ENCODE measurements at regions not wholly inside any gene's neighbourhood (a gene's known extent, or its start where the extent isn't known, plus 50 kb on each side); places are given as distances from the start of the nearest gene placed in this dataset.

- no peak overlapping the region for H4K8ac ChIP-seq (ENCODE audit: low read depth in 2 of 2, low read length in 2 of 2)
- H3K79me1 ChIP-seq (ENCODE audit: low read depth in 1 of 2, low read length in 2 of 2): no peaks in the 10 kb centered on the region
- no CpG with 5 or more reads among the region's 2 CpGs for WGBS, 2 experiments (ENCODE audit: extremely low coverage in 2 of 2, insufficient read length in 1 of 2)
- TF ChIP-seq FOS (IDR thresholded peaks at IDR 0.05; ENCODE audit: low read depth, low read length): no peak
- no peak for TF ChIP-seq MAFK (IDR thresholded peaks at IDR 0.05; ENCODE audit: low read depth, low read length)
- TF ChIP-seq CEBPB (IDR thresholded peaks at IDR 0.05; ENCODE audit: low read depth, low read length): no peak
- TF ChIP-seq BHLHE40 (IDR thresholded peaks at IDR 0.05; ENCODE audit: low read depth, low read length): no peak
- TF ChIP-seq MAZ (IDR thresholded peaks at IDR 0.05; ENCODE audit: borderline replicate concordance, low read depth, low read length): no peak
- no peak for TF ChIP-seq SMC3 (IDR thresholded peaks at IDR 0.05; ENCODE audit: low read depth, low read length)
- no peak for TF ChIP-seq POLR2A (IDR thresholded peaks at IDR 0.05; ENCODE audit: low read depth, low read length)
- TF ChIP-seq CTCF (conservative IDR thresholded peaks at IDR 0.05; ENCODE audit: low read depth, low read length): no peak
- TF ChIP-seq USF2 (IDR thresholded peaks at IDR 0.05; ENCODE audit: low read depth, low read length): no peak
- TF ChIP-seq MXI1 (IDR thresholded peaks at IDR 0.05; ENCODE audit: borderline replicate concordance, low read depth, low read length): no peak
- TF ChIP-seq RFX5 (IDR thresholded peaks at IDR 0.05; ENCODE audit: low read depth, low read length): no peak
- TF ChIP-seq RCOR1 (IDR thresholded peaks at IDR 0.05; ENCODE audit: insufficient replicate concordance, low read length): no peak
- TF ChIP-seq RAD21 (IDR thresholded peaks at IDR 0.05; ENCODE audit: low read length): no peak
- TF ChIP-seq NFE2L2 (IDR thresholded peaks at IDR 0.05; ENCODE audit: low read depth, low read length): no peak
- no peak for TF ChIP-seq CHD1 (IDR thresholded peaks at IDR 0.05; ENCODE audit: low read depth, low read length)
- TF ChIP-seq ELK1 (IDR thresholded peaks at IDR 0.05; ENCODE audit: borderline replicate concordance, low read depth, low read length): no peak
- CTCF ChIA-PET: no interaction called here
- H3K9ac ChIP-seq (ENCODE audit: low read depth, low read length): no peak overlapping the region
- no peak overlapping the region for H3K18ac ChIP-seq (ENCODE audit: low read depth, low read length)
- BruUV-seq (replicated peaks): no TSS peak
- POLR2A ChIA-PET (ENCODE audit: unreplicated experiment): no interaction called here
- H2BK20ac ChIP-seq (ENCODE audit: low read depth, low read length): no peak overlapping the region
- in situ Hi-C loops (cut with MboI; ENCODE audit: low sequenced_read_pairs) (no loop called here), dilution Hi-C loops (cut with HindIII; ENCODE audit: low sequenced_read_pairs, unreplicated experiment) (no loop called here), intact Hi-C loops (cut with micrococcal nuclease) (no loop called here)
- no peaks in the 10 kb centered on the region for H3K27me3 ChIP-seq (ENCODE audit: control insufficient read depth, insufficient read depth, low read length)
- H2BK120ac ChIP-seq (ENCODE audit: low read depth, low read length): no peak overlapping the region
- no peak overlapping the region for H3K14ac ChIP-seq (replicated peaks; ENCODE audit: low read depth, low read length)
- H2BK5ac ChIP-seq (ENCODE audit: low read depth, low read length, poor library complexity, severe bottlenecking): no peak overlapping the region
- no peak overlapping the region for H3K4me2 ChIP-seq (ENCODE audit: low read depth, low read length)
- H3K9me3 ChIP-seq (ENCODE audit: control insufficient read depth, insufficient read depth, low read length): no peaks in the 10 kb centered on the region
- no peak overlapping the region for H4K5ac ChIP-seq (ENCODE audit: low read depth, low read length)
- H2AFZ ChIP-seq (replicated peaks; ENCODE audit: low read length, poor library complexity): no peak overlapping the region
- H4K20me1 ChIP-seq (ENCODE audit: insufficient read depth, low read length): no peaks in the 10 kb centered on the region
- no peak overlapping the region for H2AK5ac ChIP-seq (ENCODE audit: low read depth, low read length)
- H4K91ac ChIP-seq (ENCODE audit: insufficient read depth, low read depth, low read length): no peak overlapping the region
- ATAC-seq (ENCODE audit: low read depth) (no peak), DNase-seq (no peak)
- H3K4ac ChIP-seq (ENCODE audit: low read depth, low read length): no peak overlapping the region
- no peaks in the 10 kb centered on the region for H3K4me1 ChIP-seq (ENCODE audit: control insufficient read depth, insufficient read depth, low read length)
- H3K56ac ChIP-seq (ENCODE audit: extremely low read depth, insufficient read depth, low read length): no peak overlapping the region
- no peak overlapping the region for H2AK9ac ChIP-seq (replicated peaks; ENCODE audit: low read depth, low read length, poor library complexity)
- no peak overlapping the region for H3K4me3 ChIP-seq (ENCODE audit: insufficient read depth, low read depth, low read length)
- H3K23ac ChIP-seq (ENCODE audit: low read depth, low read length): no peak overlapping the region
- no peak overlapping the region for H3K27ac ChIP-seq (ENCODE audit: insufficient read depth, low read length)
- H3K9me1 ChIP-seq (ENCODE audit: insufficient read depth, low read length): no peaks in the 10 kb centered on the region
- no peak overlapping the region for H2BK15ac ChIP-seq (ENCODE audit: low read depth, low read length)
- H3K36me3 ChIP-seq (ENCODE audit: control insufficient read depth, insufficient read depth, low read length): no peaks in the 10 kb centered on the region
Observed at GRCh38 chr12:24155042-24155441, 205.6 kb upstream of the SOX5 start.

All from IMR-90 (cell line).